ENCODE measurements at regions not wholly inside any gene's neighbourhood (a gene's known extent, or its start where the extent isn't known, plus 50 kb on each side); places are given as distances from the start of the nearest gene placed in this dataset.

GRCh38 chr1:104156738-104157137 lies 407.0 kb downstream of the AMY1C start:
- Histone ChIP-seq H3K9me3 (ENCODE audit: control insufficient read depth, low read length) (peaks cover 2% of the 10 kb centered on the region), H3K4me1 (ENCODE audit: control insufficient read depth in 1 of 2, insufficient read depth in 2 of 2, low read length in 2 of 2) (no peaks in the 10 kb centered on the region), H3K27ac (ENCODE audit: low read depth in 1 of 2, low read length in 2 of 2) (no peak overlapping the region), H3K27me3 (ENCODE audit: control insufficient read depth in 1 of 2, insufficient read depth in 2 of 2, low read length in 1 of 2) (no peaks in the 10 kb centered on the region), H3K36me3 (ENCODE audit: control insufficient read depth in 1 of 2, insufficient read depth in 2 of 2, low read length in 1 of 2) (no peaks in the 10 kb centered on the region), H3K4me3 (ENCODE audit: low read length in 2 of 2) (no peak overlapping the region)
- intact Hi-C loops (cut with DNase I), result no loop called here
- 79% methylated on average over 4 of the region's 4 CpGs for WGBS, 2 donors
- ATAC-seq (ENCODE audit: low FRiP score) (no peak), DNase-seq (no peak)

GRCh38 chr1:104163912-104164476 lies 414.3 kb downstream of the AMY1C start:
- H3K27ac ChIP-seq (ENCODE audit: low read depth in 1 of 2, low read length in 2 of 2), result no peak overlapping the region
- H3K9me3 ChIP-seq (ENCODE audit: control insufficient read depth, low read length), result no peaks in the 10 kb centered on the region
- no peak for ATAC-seq (ENCODE audit: low FRiP score)
- 78 to 83% methylated on average over 3 of the region's 3 CpGs for WGBS, 2 donors
- no peak for DNase-seq
- no peak overlapping the region for H3K4me3 ChIP-seq (ENCODE audit: low read length in 2 of 2)
- intact Hi-C loops (cut with DNase I), result no loop called here
- H3K27me3 ChIP-seq (ENCODE audit: control insufficient read depth in 1 of 2, insufficient read depth in 2 of 2, low read length in 1 of 2), result no peaks in the 10 kb centered on the region
- H3K36me3 ChIP-seq (ENCODE audit: control insufficient read depth in 1 of 2, insufficient read depth in 2 of 2, low read length in 1 of 2), result no peaks in the 10 kb centered on the region
- no peaks in the 10 kb centered on the region for H3K4me1 ChIP-seq (ENCODE audit: control insufficient read depth in 1 of 2, insufficient read depth in 2 of 2, low read length in 2 of 2)

- no peaks in the 10 kb centered on the region for H3K36me3 ChIP-seq (ENCODE audit: control insufficient read depth in 1 of 2, insufficient read depth in 2 of 2, low read length in 1 of 2)
- intact Hi-C loops (cut with DNase I), result loop anchor here in 1 of 2 donors (5.0 kb wide), 1 partner anchor 80 kb away; no protein-coding TSS in a partner anchor
- 92 to 96% methylated on average over 19 to 25 of the region's 25 CpGs for WGBS, 2 donors
- H3K27ac ChIP-seq (ENCODE audit: low read depth in 1 of 2, low read length in 2 of 2), result no peak overlapping the region
- H3K4me1 ChIP-seq (ENCODE audit: control insufficient read depth in 1 of 2, insufficient read depth in 2 of 2, low read length in 2 of 2), result no peaks in the 10 kb centered on the region
- H3K4me3 ChIP-seq (ENCODE audit: low read length in 2 of 2), result no peak overlapping the region
- ATAC-seq (ENCODE audit: low FRiP score) (no peak), DNase-seq (peak in 1 of 2 donors; percentile 55)
- H3K27me3 ChIP-seq (ENCODE audit: control insufficient read depth in 1 of 2, insufficient read depth in 2 of 2, low read length in 1 of 2), result no peaks in the 10 kb centered on the region
- H3K9me3 ChIP-seq (ENCODE audit: control insufficient read depth, low read length), result peaks cover 2% of the 10 kb centered on the region
Measured at GRCh38 chr1:104172243-104172681, 422.6 kb downstream of the AMY1C start.

- WGBS, 2 donors, result 14 to 23% methylated on average over 3 of the region's 3 CpGs
Measured at GRCh38 chr1:104182251-104182650, 432.6 kb downstream of the AMY1C start.

GRCh38 chr1:104189207-104189606 lies 439.5 kb downstream of the AMY1C start:
- ATAC-seq (ENCODE audit: low FRiP score) (no peak), DNase-seq (no peak)
- Histone ChIP-seq H3K27me3 (ENCODE audit: control insufficient read depth in 1 of 2, insufficient read depth in 2 of 2, low read length in 1 of 2) (no peaks in the 10 kb centered on the region), H3K9me3 (ENCODE audit: control insufficient read depth, low read length) (no peaks in the 10 kb centered on the region), H3K4me1 (ENCODE audit: control insufficient read depth in 1 of 2, insufficient read depth in 2 of 2, low read length in 2 of 2) (no peaks in the 10 kb centered on the region), H3K36me3 (ENCODE audit: control insufficient read depth in 1 of 2, insufficient read depth in 2 of 2, low read length in 1 of 2) (no peaks in the 10 kb centered on the region), H3K27ac (ENCODE audit: low read depth in 1 of 2, low read length in 2 of 2) (no peak overlapping the region), H3K4me3 (ENCODE audit: low read length in 2 of 2) (no peak overlapping the region)
- 59 to 69% methylated on average over 1 of the region's 1 CpG for WGBS, 2 donors
- intact Hi-C loops (cut with DNase I), result no loop called here

More at GRCh38 chr1:104182251-104182650, 432.6 kb downstream of the AMY1C start:
- Histone ChIP-seq H3K9me3 (ENCODE audit: control insufficient read depth, low read length) (peaks cover 2% of the 10 kb centered on the region), H3K27me3 (ENCODE audit: control insufficient read depth in 1 of 2, insufficient read depth in 2 of 2, low read length in 1 of 2) (no peaks in the 10 kb centered on the region), H3K27ac (ENCODE audit: low read depth in 1 of 2, low read length in 2 of 2) (no peak overlapping the region), H3K36me3 (ENCODE audit: control insufficient read depth in 1 of 2, insufficient read depth in 2 of 2, low read length in 1 of 2) (no peaks in the 10 kb centered on the region), H3K4me1 (ENCODE audit: control insufficient read depth in 1 of 2, insufficient read depth in 2 of 2, low read length in 2 of 2) (no peaks in the 10 kb centered on the region), H3K4me3 (ENCODE audit: low read length in 2 of 2) (no peak overlapping the region)
- no peak for DNase-seq
- no peak for ATAC-seq (ENCODE audit: low FRiP score)
- intact Hi-C loops (cut with DNase I), result no loop called here

GRCh38 chr1:104190821-104191220 lies 441.1 kb downstream of the AMY1C start:
- Histone ChIP-seq H3K27me3 (ENCODE audit: control insufficient read depth in 1 of 2, insufficient read depth in 2 of 2, low read length in 1 of 2) (no peaks in the 10 kb centered on the region), H3K27ac (ENCODE audit: low read depth in 1 of 2, low read length in 2 of 2) (no peak overlapping the region), H3K4me1 (ENCODE audit: control insufficient read depth in 1 of 2, insufficient read depth in 2 of 2, low read length in 2 of 2) (no peaks in the 10 kb centered on the region), H3K9me3 (ENCODE audit: control insufficient read depth, low read length) (no peaks in the 10 kb centered on the region), H3K4me3 (ENCODE audit: low read length in 2 of 2) (no peak overlapping the region), H3K36me3 (ENCODE audit: control insufficient read depth in 1 of 2, insufficient read depth in 2 of 2, low read length in 1 of 2) (no peaks in the 10 kb centered on the region)
- ATAC-seq (ENCODE audit: low FRiP score) (no peak), DNase-seq (no peak)
- intact Hi-C loops (cut with DNase I), result no loop called here
- 43 to 54% methylated on average over 1 of the region's 1 CpG for WGBS, 2 donors

GRCh38 chr1:104195395-104195794 lies 445.7 kb downstream of the AMY1C start:
- no peaks in the 10 kb centered on the region for H3K36me3 ChIP-seq (ENCODE audit: control insufficient read depth in 1 of 2, insufficient read depth in 2 of 2, low read length in 1 of 2)
- intact Hi-C loops (cut with DNase I), result no loop called here
- ATAC-seq (ENCODE audit: low FRiP score) (no peak), DNase-seq (no peak)
- no peaks in the 10 kb centered on the region for H3K27me3 ChIP-seq (ENCODE audit: control insufficient read depth in 1 of 2, insufficient read depth in 2 of 2, low read length in 1 of 2)
- H3K4me3 ChIP-seq (ENCODE audit: low read length in 2 of 2), result no peak overlapping the region
- H3K4me1 ChIP-seq (ENCODE audit: control insufficient read depth in 1 of 2, insufficient read depth in 2 of 2, low read length in 2 of 2), result no peaks in the 10 kb centered on the region
- no peak overlapping the region for H3K27ac ChIP-seq (ENCODE audit: low read depth in 1 of 2, low read length in 2 of 2)
- H3K9me3 ChIP-seq (ENCODE audit: control insufficient read depth, low read length), result no peaks in the 10 kb centered on the region

GRCh38 chr1:104196136-104196535 lies 446.4 kb downstream of the AMY1C start:
- Histone ChIP-seq H3K9me3 (ENCODE audit: control insufficient read depth, low read length) (no peaks in the 10 kb centered on the region), H3K27ac (ENCODE audit: low read depth in 1 of 2, low read length in 2 of 2) (no peak overlapping the region), H3K4me1 (ENCODE audit: control insufficient read depth in 1 of 2, insufficient read depth in 2 of 2, low read length in 2 of 2) (no peaks in the 10 kb centered on the region), H3K27me3 (ENCODE audit: control insufficient read depth in 1 of 2, insufficient read depth in 2 of 2, low read length in 1 of 2) (no peaks in the 10 kb centered on the region), H3K4me3 (ENCODE audit: low read length in 2 of 2) (no peak overlapping the region), H3K36me3 (ENCODE audit: control insufficient read depth in 1 of 2, insufficient read depth in 2 of 2, low read length in 1 of 2) (no peaks in the 10 kb centered on the region)
- no peak for DNase-seq
- no peak for ATAC-seq (ENCODE audit: low FRiP score)
- intact Hi-C loops (cut with DNase I), result no loop called here

GRCh38 chr1:104197516-104197915 lies 447.8 kb downstream of the AMY1C start:
- no peaks in the 10 kb centered on the region for H3K4me1 ChIP-seq (ENCODE audit: control insufficient read depth in 1 of 2, insufficient read depth in 2 of 2, low read length in 2 of 2)
- ATAC-seq (ENCODE audit: low FRiP score) (no peak), DNase-seq (no peak)
- WGBS, 2 donors, result 67 to 75% methylated on average over 1 of the region's 1 CpG
- no peak overlapping the region for H3K4me3 ChIP-seq (ENCODE audit: low read length in 2 of 2)
- H3K9me3 ChIP-seq (ENCODE audit: control insufficient read depth, low read length), result no peaks in the 10 kb centered on the region
- H3K27ac ChIP-seq (ENCODE audit: low read depth in 1 of 2, low read length in 2 of 2), result no peak overlapping the region
- no peaks in the 10 kb centered on the region for H3K36me3 ChIP-seq (ENCODE audit: control insufficient read depth in 1 of 2, insufficient read depth in 2 of 2, low read length in 1 of 2)
- H3K27me3 ChIP-seq (ENCODE audit: control insufficient read depth in 1 of 2, insufficient read depth in 2 of 2, low read length in 1 of 2), result no peaks in the 10 kb centered on the region
- intact Hi-C loops (cut with DNase I), result no loop called here
